IMR-90 (cell line): ENCODE measurements at regions not wholly inside any gene's neighbourhood (a gene's known extent, or its start where the extent isn't known, plus 50 kb on each side); places are given as distances from the start of the nearest gene placed in this dataset.

ENCODE experiments used
- ATAC-seq: fragments of 200-7000 bp; cut with Tn5 transposase; 2 replicates; pipeline ENCODE4 v1.9.1; 2020; ENCODE audit warnings: low read depth, mild to moderate bottlenecking, moderate library complexity
- BruUV-seq: library from RNA; stranded (reverse); fragments of 400-500 nt; replicated peaks from 2 replicates; lab custom pipeline; 2021; lab: Mats Ljungman, UMichigan
- CTCF ChIA-PET: fragments of 300-600 bp; formaldehyde crosslinking; extraction: SDS; loops from one replicate; lab custom pipeline; 2021; ENCODE audit warnings: antibody characterized with exemption; lab: Yijun Ruan, JAX
- POLR2A ChIA-PET: fragments of 300-600 bp; sonication (Branson Sonifier 250); formaldehyde crosslinking; loops from one replicate; lab custom pipeline; 2022; ENCODE audit warnings: antibody characterized with exemption; ENCODE audit not compliant: unreplicated experiment; lab: Charles Lee
- DNase-seq: peaks from one replicate; pipeline ENCODE4 v3.0.0; 2013
- H2AFZ ChIP-seq: replicated peaks from 2 replicates; pipeline ENCODE3; 2013; ENCODE audit warnings: low read length, mild to moderate bottlenecking; ENCODE audit not compliant: poor library complexity
- H2AK5ac ChIP-seq: 2 replicates; pipeline ENCODE4 v1.6.1; 2013; ENCODE audit warnings: low read depth, low read length, inconsistent platforms
- H2AK9ac ChIP-seq: replicated peaks from 2 replicates; pipeline ENCODE3; 2013; ENCODE audit warnings: mild to moderate bottlenecking, low read depth, low read length, moderate library complexity; ENCODE audit not compliant: poor library complexity
- H2BK120ac ChIP-seq: 2 replicates; pipeline ENCODE4 v1.6.1; 2013; ENCODE audit warnings: low read depth, low read length, inconsistent platforms
- H2BK15ac ChIP-seq: 3 replicates; pipeline ENCODE4 v1.6.1; 2013; ENCODE audit warnings: low read depth, low read length, inconsistent platforms
- H2BK20ac ChIP-seq: 2 replicates; pipeline ENCODE4 v1.6.1; 2013; ENCODE audit warnings: low read depth, mild to moderate bottlenecking, inconsistent platforms, low read length, moderate library complexity
- H2BK5ac ChIP-seq: 2 replicates; pipeline ENCODE4 v1.6.1; 2013; ENCODE audit warnings: mild to moderate bottlenecking, low read depth, low read length, inconsistent platforms; ENCODE audit not compliant: poor library complexity, severe bottlenecking
- H3K14ac ChIP-seq: replicated peaks from 2 replicates; pipeline ENCODE4 v1.6.1; 2013; ENCODE audit warnings: low read depth, low read length, inconsistent platforms
- H3K18ac ChIP-seq: 2 replicates; pipeline ENCODE4 v1.6.1; 2013; ENCODE audit warnings: low read depth, low read length, control low read depth
- H3K23ac ChIP-seq: 2 replicates; pipeline ENCODE4 v1.6.1; 2013; ENCODE audit warnings: low read depth, low read length, inconsistent platforms
- H3K27ac ChIP-seq: 2 replicates; pipeline ENCODE4 v1.5.1; 2013; ENCODE audit warnings: mild to moderate bottlenecking, control low read depth, low read length; ENCODE audit not compliant: insufficient read depth
- H3K27me3 ChIP-seq: 2 replicates; pipeline ENCODE4 v1.6.1; 2013; ENCODE audit warnings: low read length; ENCODE audit not compliant: control insufficient read depth, insufficient read depth
- H3K36me3 ChIP-seq: 2 replicates; pipeline ENCODE4 v1.6.1; 2013; ENCODE audit warnings: low read length, mixed read lengths; ENCODE audit not compliant: control insufficient read depth, insufficient read depth
- H3K4ac ChIP-seq: 2 replicates; pipeline ENCODE4 v1.6.1; 2013; ENCODE audit warnings: low read depth, low read length, inconsistent platforms
- H3K4me1 ChIP-seq: 2 replicates; pipeline ENCODE4 v1.6.1; 2013; ENCODE audit warnings: low read length, mixed read lengths; ENCODE audit not compliant: control insufficient read depth, insufficient read depth
- H3K4me2 ChIP-seq: 2 replicates; pipeline ENCODE4 v1.6.1; 2013; ENCODE audit warnings: low read depth, mild to moderate bottlenecking, control low read depth, low read length, moderate library complexity
- H3K4me3 ChIP-seq: 2 replicates; pipeline ENCODE4 v1.5.1; 2013; ENCODE audit warnings: low read depth, mild to moderate bottlenecking, control low read depth, low read length, moderate library complexity; ENCODE audit not compliant: insufficient read depth
- H3K56ac ChIP-seq: 2 replicates; pipeline ENCODE4 v1.6.1; 2013; ENCODE audit warnings: low read length, inconsistent platforms; ENCODE audit not compliant: insufficient read depth; ENCODE audit errors: extremely low read depth
- H3K79me1 ChIP-seq, 2 experiments: 2 replicates each; pipeline ENCODE4 v1.6.1; 2013; ENCODE audit warnings: low read length in 2 of 2, inconsistent platforms in 1 of 2, low read depth in 1 of 2
- H3K9ac ChIP-seq: 2 replicates; pipeline ENCODE4 v1.6.1; 2013; ENCODE audit warnings: low read depth, low read length, control low read depth
- H3K9me1 ChIP-seq: 2 replicates; pipeline ENCODE4 v1.6.1; 2013; ENCODE audit warnings: low read length, inconsistent platforms; ENCODE audit not compliant: insufficient read depth
- H3K9me3 ChIP-seq: 2 replicates; pipeline ENCODE4 v1.6.1; 2013; ENCODE audit warnings: low read length; ENCODE audit not compliant: control insufficient read depth, insufficient read depth
- H4K20me1 ChIP-seq: 2 replicates; pipeline ENCODE4 v1.6.1; 2013; ENCODE audit warnings: low read length, inconsistent platforms; ENCODE audit not compliant: insufficient read depth
- H4K5ac ChIP-seq: 2 replicates; pipeline ENCODE4 v1.6.1; 2013; ENCODE audit warnings: mild to moderate bottlenecking, low read depth, low read length, control low read depth
- H4K8ac ChIP-seq, 2 experiments: 2 replicates each; pipeline ENCODE4 v1.6.1; 2013; ENCODE audit warnings: low read depth in 2 of 2, low read length in 2 of 2, control low read depth in 1 of 2, inconsistent platforms in 1 of 2
- H4K91ac ChIP-seq: 2 replicates; pipeline ENCODE4 v1.6.1; 2013; ENCODE audit warnings: low read depth, low read length, inconsistent platforms; ENCODE audit not compliant: insufficient read depth
- BHLHE40 ChIP-seq: fragments of 150-350 bp; IDR thresholded peaks from 2 replicates; pipeline ENCODE4 v1.6.1; 2016; ENCODE audit warnings: mild to moderate bottlenecking, low read depth, low read length
- CEBPB ChIP-seq: IDR thresholded peaks from 2 replicates; pipeline ENCODE4 v1.6.1; 2012; ENCODE audit warnings: low read depth, low read length, improper control_type of control experiment
- CHD1 ChIP-seq: IDR thresholded peaks from 2 replicates; pipeline ENCODE4 v1.6.1; 2012; ENCODE audit warnings: low read depth, low read length, improper control_type of control experiment
- CTCF ChIP-seq: conservative IDR thresholded peaks from 2 replicates; pipeline ENCODE4 v1.5.1; 2012; ENCODE audit warnings: mild to moderate bottlenecking, low read depth, low read length, improper control_type of control experiment
- FOS ChIP-seq: fragments of 150-350 bp; IDR thresholded peaks from 2 replicates; pipeline ENCODE4 v1.6.1; 2016; ENCODE audit warnings: low read depth, low read length
- MAFK ChIP-seq: IDR thresholded peaks from 2 replicates; pipeline ENCODE4 v1.6.1; 2012; ENCODE audit warnings: low read depth, low read length, improper control_type of control experiment
- MAZ ChIP-seq: IDR thresholded peaks from 2 replicates; pipeline ENCODE4 v1.6.1; 2012; ENCODE audit warnings: low read depth, mild to moderate bottlenecking, low read length, improper control_type of control experiment, moderate library complexity, borderline replicate concordance
- MXI1 ChIP-seq: IDR thresholded peaks from 2 replicates; pipeline ENCODE4 v1.6.1; 2012; ENCODE audit warnings: low read depth, mild to moderate bottlenecking, low read length, moderate library complexity, borderline replicate concordance
- NFE2L2 ChIP-seq: fragments of 150-350 bp; IDR thresholded peaks from 2 replicates; pipeline ENCODE4 v1.6.1; 2016; ENCODE audit warnings: low read depth, mild to moderate bottlenecking, low read length
- POLR2A ChIP-seq: IDR thresholded peaks from 2 replicates; pipeline ENCODE4 v1.6.1; 2012; ENCODE audit warnings: mild to moderate bottlenecking, low read depth, low read length
- RAD21 ChIP-seq: IDR thresholded peaks from 2 replicates; pipeline ENCODE4 v1.6.1; 2012; ENCODE audit warnings: low read length, improper control_type of control experiment
- RCOR1 ChIP-seq: IDR thresholded peaks from 2 replicates; pipeline ENCODE4 v1.6.1; 2012; ENCODE audit warnings: mild to moderate bottlenecking, low read length, improper control_type of control experiment; ENCODE audit not compliant: insufficient replicate concordance
- RFX5 ChIP-seq: IDR thresholded peaks from 2 replicates; pipeline ENCODE4 v1.8.0; 2012; ENCODE audit warnings: low read depth, mild to moderate bottlenecking, low read length, moderate library complexity
- USF2 ChIP-seq: fragments of 150-350 bp; IDR thresholded peaks from 2 replicates; pipeline ENCODE4 v1.6.1; 2017; ENCODE audit warnings: mild to moderate bottlenecking, antibody characterized with exemption, low read length, low read depth
- WGBS, 2 experiments: methylation state at CpG; one replicate each; pipeline versions ENCODE4 v1.1.5 to v1.1.7; 2013; ENCODE audit warnings: missing lambda C conversion rate in 2 of 2; ENCODE audit not compliant: insufficient read length in 1 of 2; ENCODE audit errors: extremely low coverage in 2 of 2; 5-methylcytosine and 5-hydroxymethylcytosine counted together
- dilution Hi-C: fragments of 300-500 bp; cut with HindIII; formaldehyde crosslinking; loops from one replicate; pipeline ENCODE4 v1.14.3; 2018; ENCODE audit warnings: low sequenced_read_pairs; ENCODE audit not compliant: unreplicated experiment
- in situ Hi-C: fragments of 300-500 bp; cut with MboI; formaldehyde crosslinking; loops from 3 replicates; pipeline ENCODE4 v1.14.3; 2019; ENCODE audit warnings: low sequenced_read_pairs, inconsistent platforms, mixed read lengths
- intact Hi-C: fragments of 100-400 bp; cut with micrococcal nuclease; formaldehyde crosslinking; loops from 2 replicates; pipeline ENCODE4 v1.10.0; 2022
- TF ChIP-seq, protein P1 (sequence below): fragments of 150-350 bp; IDR thresholded peaks from 2 replicates; pipeline ENCODE4 v1.6.1; 2016; ENCODE audit warnings: low read depth, mild to moderate bottlenecking, low read length, moderate library complexity, borderline replicate concordance

DNA sequence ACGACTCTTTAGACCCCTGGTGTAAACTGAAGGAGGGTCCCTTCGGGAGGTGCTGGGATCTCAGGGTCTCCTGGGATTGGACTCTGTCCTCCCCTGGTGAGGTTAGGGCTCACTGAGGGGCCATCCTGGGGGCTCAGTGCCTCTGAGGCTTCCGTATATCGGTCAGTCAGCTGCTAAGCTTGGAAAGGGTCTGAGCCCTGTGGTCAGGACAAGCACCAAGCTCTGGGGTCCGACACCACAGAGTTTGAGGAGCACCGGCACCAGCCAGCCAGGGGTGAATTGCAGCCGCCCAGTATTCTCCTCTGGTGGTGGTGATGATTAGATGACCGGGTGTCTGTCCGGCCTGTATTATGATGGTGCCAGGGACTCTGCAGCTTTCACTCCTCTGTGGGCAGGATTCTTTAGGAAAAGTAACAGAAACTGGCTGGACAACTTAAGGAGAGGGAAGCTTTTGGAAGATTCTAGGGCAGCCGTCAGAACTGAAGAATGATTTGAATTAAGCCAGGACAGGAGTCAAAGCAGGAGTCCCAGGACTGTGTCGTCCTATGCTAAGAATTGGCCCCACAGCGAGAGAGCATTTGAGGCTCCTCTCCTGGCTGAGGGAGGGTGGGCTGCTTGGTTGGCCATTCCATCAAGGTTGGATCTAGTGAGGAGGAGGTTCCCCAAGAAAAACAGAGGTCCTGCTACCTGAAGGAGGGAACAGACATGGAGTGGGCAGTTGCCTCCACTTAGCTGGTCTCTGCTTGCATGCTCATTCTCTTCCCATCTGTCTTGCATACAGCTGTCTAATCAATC lies 158.6 kb upstream of the HS6ST1 start:
- 86% methylated on average over 4 of the region's 12 CpGs; no CpG with 5 or more reads in 1 of the 2 experiments for WGBS, 2 experiments
- Histone ChIP-seq H3K4me2 (no peak overlapping the region), H3K56ac (no peak overlapping the region)
- TF ChIP-seq RCOR1 (no peak), CEBPB (no peak), RFX5 (no peak), RAD21 (no peak), MXI1 (no peak), MAFK (no peak), NFE2L2 (no peak), USF2 (no peak), CTCF (no peak), FOS (no peak), MAZ (no peak), POLR2A (no peak), CHD1 (no peak), BHLHE40 (no peak)
- TF ChIP-seq, protein P1, sequence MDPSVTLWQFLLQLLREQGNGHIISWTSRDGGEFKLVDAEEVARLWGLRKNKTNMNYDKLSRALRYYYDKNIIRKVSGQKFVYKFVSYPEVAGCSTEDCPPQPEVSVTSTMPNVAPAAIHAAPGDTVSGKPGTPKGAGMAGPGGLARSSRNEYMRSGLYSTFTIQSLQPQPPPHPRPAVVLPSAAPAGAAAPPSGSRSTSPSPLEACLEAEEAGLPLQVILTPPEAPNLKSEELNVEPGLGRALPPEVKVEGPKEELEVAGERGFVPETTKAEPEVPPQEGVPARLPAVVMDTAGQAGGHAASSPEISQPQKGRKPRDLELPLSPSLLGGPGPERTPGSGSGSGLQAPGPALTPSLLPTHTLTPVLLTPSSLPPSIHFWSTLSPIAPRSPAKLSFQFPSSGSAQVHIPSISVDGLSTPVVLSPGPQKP = no peak

More for the DNA sequence above, 158.6 kb upstream of the HS6ST1 start:
- no peak overlapping the region for H2AK5ac ChIP-seq
- no peaks in the 10 kb centered on the region for H4K20me1 ChIP-seq
- H3K9ac ChIP-seq = no peak overlapping the region
- no peak overlapping the region for H4K91ac ChIP-seq
- H3K14ac ChIP-seq = no peak overlapping the region
- DNase-seq (no peak), ATAC-seq (no peak)
- H3K27ac ChIP-seq = no peak overlapping the region
- no peak overlapping the region for H2AFZ ChIP-seq
- BruUV-seq = no TSS peak
- H4K5ac ChIP-seq = no peak overlapping the region
- peaks cover 4% of the 10 kb centered on the region for H3K27me3 ChIP-seq
- no peak overlapping the region for H3K4ac ChIP-seq
- H2BK15ac ChIP-seq = no peak overlapping the region
- ChIA-PET CTCF (no interaction called here), POLR2A (no interaction called here)
- intact Hi-C loops (loop anchor here (10.0 kb wide), 1 partner anchor 258 kb away; no protein-coding TSS in a partner anchor), in situ Hi-C loops (no loop called here), dilution Hi-C loops (no loop called here)
- H3K4me3 ChIP-seq = no peak overlapping the region
- H3K23ac ChIP-seq = no peak overlapping the region
- H2BK5ac ChIP-seq = no peak overlapping the region
- no peak overlapping the region for H4K8ac ChIP-seq
- peaks cover 6% of the 10 kb centered on the region; the same call in 1 of the 2 replicates for H3K4me1 ChIP-seq
- no peaks in the 10 kb centered on the region for H3K36me3 ChIP-seq
- no peak overlapping the region for H2BK120ac ChIP-seq
- no peaks in the 10 kb centered on the region for H3K79me1 ChIP-seq
- no peak overlapping the region for H2AK9ac ChIP-seq
- H3K9me3 ChIP-seq = no peaks in the 10 kb centered on the region
- no peak overlapping the region for H3K18ac ChIP-seq
- H2BK20ac ChIP-seq = no peak overlapping the region
- peaks cover 8% of the 10 kb centered on the region; the same call in 1 of the 2 replicates for H3K9me1 ChIP-seq
